ENCODE measurements at regions not wholly inside any gene's neighbourhood (a gene's known extent, or its start where the extent isn't known, plus 50 kb on each side); places are given as distances from the start of the nearest gene placed in this dataset.

DNA sequence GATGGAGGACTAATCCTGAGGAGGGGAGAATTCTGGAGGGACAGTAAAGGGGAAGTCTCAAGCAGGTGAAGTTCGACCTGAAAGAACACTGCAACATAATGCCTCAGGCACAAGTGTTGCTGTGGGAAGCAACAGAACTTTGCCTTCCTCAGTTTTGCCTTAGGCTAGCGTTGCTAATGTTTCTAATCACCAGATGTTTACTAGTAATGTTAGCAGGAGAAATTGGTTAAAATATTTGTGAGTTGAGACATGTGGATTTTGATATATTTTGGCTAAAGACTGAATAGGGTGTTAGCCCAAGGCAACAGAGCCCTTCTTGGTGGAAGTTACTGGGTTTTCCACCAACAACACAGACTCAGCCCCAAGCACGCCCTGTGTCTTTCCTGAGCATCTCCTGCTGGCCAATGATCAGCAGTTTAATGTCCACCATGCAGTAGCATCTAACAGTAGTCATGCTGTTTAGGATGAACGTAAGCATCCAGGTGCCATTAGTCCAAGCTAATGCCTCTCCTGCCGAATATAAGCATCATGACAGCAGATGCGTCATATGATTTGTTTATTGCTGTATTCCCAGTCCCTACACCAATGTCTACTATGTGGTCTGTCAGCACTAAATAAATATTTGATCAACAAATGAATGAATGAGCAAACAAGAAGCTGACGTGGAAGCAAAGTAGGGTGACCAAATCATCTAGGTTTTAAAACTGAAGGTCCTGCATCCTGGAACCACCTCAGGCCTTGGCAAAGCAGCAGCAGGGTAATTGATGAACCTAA lies 511.9 kb upstream of the HTR2A start:
- H2AFZ ChIP-seq: no peak overlapping the region
- H3K27me3 ChIP-seq (ENCODE audit: insufficient read depth, low read depth): no peaks in the 10 kb centered on the region
- no peak for DNase-seq
- no peak for TF ChIP-seq EZH2 (IDR thresholded peaks at IDR 0.05; ENCODE audit: low read depth)
- TF ChIP-seq, protein P1, sequence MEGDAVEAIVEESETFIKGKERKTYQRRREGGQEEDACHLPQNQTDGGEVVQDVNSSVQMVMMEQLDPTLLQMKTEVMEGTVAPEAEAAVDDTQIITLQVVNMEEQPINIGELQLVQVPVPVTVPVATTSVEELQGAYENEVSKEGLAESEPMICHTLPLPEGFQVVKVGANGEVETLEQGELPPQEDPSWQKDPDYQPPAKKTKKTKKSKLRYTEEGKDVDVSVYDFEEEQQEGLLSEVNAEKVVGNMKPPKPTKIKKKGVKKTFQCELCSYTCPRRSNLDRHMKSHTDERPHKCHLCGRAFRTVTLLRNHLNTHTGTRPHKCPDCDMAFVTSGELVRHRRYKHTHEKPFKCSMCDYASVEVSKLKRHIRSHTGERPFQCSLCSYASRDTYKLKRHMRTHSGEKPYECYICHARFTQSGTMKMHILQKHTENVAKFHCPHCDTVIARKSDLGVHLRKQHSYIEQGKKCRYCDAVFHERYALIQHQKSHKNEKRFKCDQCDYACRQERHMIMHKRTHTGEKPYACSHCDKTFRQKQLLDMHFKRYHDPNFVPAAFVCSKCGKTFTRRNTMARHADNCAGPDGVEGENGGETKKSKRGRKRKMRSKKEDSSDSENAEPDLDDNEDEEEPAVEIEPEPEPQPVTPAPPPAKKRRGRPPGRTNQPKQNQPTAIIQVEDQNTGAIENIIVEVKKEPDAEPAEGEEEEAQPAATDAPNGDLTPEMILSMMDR (conservative IDR thresholded peaks at IDR 0.05): no peak
- H3K9me3 ChIP-seq (ENCODE audit: insufficient read depth, low read depth): no peaks in the 10 kb centered on the region
- BruUV-seq (replicated peaks): no TSS peak
- no peaks in the 10 kb centered on the region for H3K79me2 ChIP-seq (ENCODE audit: low read depth)
- H3K4me1 ChIP-seq (replicated peaks; ENCODE audit: insufficient read depth): no peaks in the 10 kb centered on the region
- no peak overlapping the region for H3K4me2 ChIP-seq
- H3F3A ChIP-seq (ENCODE audit: insufficient read depth, low read depth): no peaks in the 10 kb centered on the region
- CTCF ChIA-PET: no interaction called here
- no peaks in the 10 kb centered on the region for H3K36me3 ChIP-seq (ENCODE audit: low read depth)
- POLR2A ChIA-PET (ENCODE audit: unreplicated experiment): no interaction called here
- H3K9me2 ChIP-seq (ENCODE audit: insufficient read depth): no peaks in the 10 kb centered on the region
- no peaks in the 10 kb centered on the region for H4K20me1 ChIP-seq (ENCODE audit: insufficient read depth)
- H3K4me3 ChIP-seq: no peak overlapping the region
- intact Hi-C loops (cut with micrococcal nuclease; ENCODE audit: unreplicated experiment): no loop called here
- no peak overlapping the region for H3K27ac ChIP-seq

DNA sequence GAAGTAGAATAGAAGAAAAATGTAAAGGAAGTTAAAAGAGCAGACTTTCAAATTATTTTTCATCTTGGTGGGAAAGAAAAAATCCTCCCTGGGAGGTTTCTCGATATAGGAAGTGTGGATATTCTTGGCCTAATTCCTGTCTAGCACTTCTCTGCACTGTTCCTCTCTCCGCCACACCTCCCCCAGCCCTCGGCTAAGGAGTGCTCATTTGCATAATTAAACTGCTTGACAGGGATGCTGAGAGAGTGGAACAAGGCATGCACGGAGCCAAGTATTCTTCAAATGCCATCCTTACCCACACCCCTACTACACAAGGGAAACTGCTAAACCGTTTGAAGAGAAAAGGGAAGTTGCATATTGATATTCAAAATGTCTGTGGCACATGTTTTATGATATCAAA lies 511.0 kb upstream of the HTR2A start:
- TF ChIP-seq, protein P1 (conservative IDR thresholded peaks at IDR 0.05): no peak
- no peak for TF ChIP-seq EZH2 (IDR thresholded peaks at IDR 0.05; ENCODE audit: low read depth)
- no peak overlapping the region for H3K4me3 ChIP-seq
- DNase-seq: no peak
- no peaks in the 10 kb centered on the region for H3K4me1 ChIP-seq (replicated peaks; ENCODE audit: insufficient read depth)
- intact Hi-C loops (cut with micrococcal nuclease; ENCODE audit: unreplicated experiment): no loop called here
- H4K20me1 ChIP-seq (ENCODE audit: insufficient read depth): no peaks in the 10 kb centered on the region
- no peaks in the 10 kb centered on the region for H3K9me2 ChIP-seq (ENCODE audit: insufficient read depth)
- no peak overlapping the region for H2AFZ ChIP-seq
- H3K9me3 ChIP-seq (ENCODE audit: insufficient read depth, low read depth): no peaks in the 10 kb centered on the region
- H3K27ac ChIP-seq: no peak overlapping the region
- CTCF ChIA-PET: no interaction called here
- H3F3A ChIP-seq (ENCODE audit: insufficient read depth, low read depth): no peaks in the 10 kb centered on the region
- POLR2A ChIA-PET (ENCODE audit: unreplicated experiment): no interaction called here
- H3K36me3 ChIP-seq (ENCODE audit: low read depth): no peaks in the 10 kb centered on the region
- H3K4me2 ChIP-seq: no peak overlapping the region
- no peaks in the 10 kb centered on the region for H3K27me3 ChIP-seq (ENCODE audit: insufficient read depth, low read depth)
- H3K79me2 ChIP-seq (ENCODE audit: low read depth): no peaks in the 10 kb centered on the region
- BruUV-seq (replicated peaks): no TSS peak

DNA sequence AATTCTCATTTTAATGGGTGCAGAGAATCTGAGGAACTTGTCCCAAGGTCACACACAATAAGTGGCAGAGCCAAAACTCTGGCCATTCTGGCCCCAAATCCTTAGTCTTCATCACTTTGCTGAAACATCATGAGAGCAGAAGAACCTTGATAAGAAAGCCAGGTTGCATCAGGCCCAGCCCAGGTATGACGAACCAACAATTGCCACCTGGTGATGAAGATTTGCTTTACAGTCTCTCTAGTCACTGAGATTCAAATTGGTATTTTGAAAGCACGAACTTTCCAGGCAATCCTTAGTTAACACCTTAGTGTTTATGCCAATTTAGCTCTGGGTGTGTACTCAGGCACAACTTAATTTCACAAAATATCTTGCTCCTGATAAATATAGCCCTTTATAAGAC lies 502.7 kb upstream of the HTR2A start:
- Histone ChIP-seq H3K9me2 (ENCODE audit: insufficient read depth) (no peaks in the 10 kb centered on the region), H3F3A (ENCODE audit: insufficient read depth, low read depth) (no peaks in the 10 kb centered on the region), H2AFZ (no peak overlapping the region), H3K27me3 (ENCODE audit: insufficient read depth, low read depth) (no peaks in the 10 kb centered on the region), H3K36me3 (ENCODE audit: low read depth) (no peaks in the 10 kb centered on the region), H3K27ac (no peak overlapping the region), H3K4me1 (replicated peaks; ENCODE audit: insufficient read depth) (no peaks in the 10 kb centered on the region), H3K79me2 (ENCODE audit: low read depth) (no peaks in the 10 kb centered on the region), H3K4me3 (no peak overlapping the region), H4K20me1 (ENCODE audit: insufficient read depth) (no peaks in the 10 kb centered on the region), H3K9me3 (ENCODE audit: insufficient read depth, low read depth) (no peaks in the 10 kb centered on the region), H3K4me2 (no peak overlapping the region)
- no TSS peak for BruUV-seq (replicated peaks)
- CTCF ChIA-PET: no interaction called here
- no peak for DNase-seq
- POLR2A ChIA-PET (ENCODE audit: unreplicated experiment): no interaction called here
- TF ChIP-seq, protein P1 (conservative IDR thresholded peaks at IDR 0.05): no peak
- no peak for TF ChIP-seq EZH2 (IDR thresholded peaks at IDR 0.05; ENCODE audit: low read depth)
- intact Hi-C loops (cut with micrococcal nuclease; ENCODE audit: unreplicated experiment): no loop called here

All from PC-9 (cell line).